Epithelial cell of esophagus (primary cell): ENCODE measurements at regions not wholly inside any gene's neighbourhood (a gene's known extent, or its start where the extent isn't known, plus 50 kb on each side); places are given as distances from the start of the nearest gene placed in this dataset.

Experiments used
- DNase-seq: peaks from one replicate; pipeline ENCODE4 v3.0.0; 2010; ENCODE audit warnings: low read depth
- H3K4me3 ChIP-seq: 2 replicates; pipeline ENCODE4 v1.5.1; 2011; ENCODE audit warnings: mild to moderate bottlenecking, low read length, control low read depth
- TF ChIP-seq, protein P1 (sequence below): IDR thresholded peaks from 2 replicates; pipeline ENCODE4 v1.5.1; 2011; ENCODE audit warnings: low read depth, mild to moderate bottlenecking, low read length, control low read depth, inconsistent platforms; ENCODE audit not compliant: insufficient read depth; ENCODE audit errors: missing control alignments

DNA sequence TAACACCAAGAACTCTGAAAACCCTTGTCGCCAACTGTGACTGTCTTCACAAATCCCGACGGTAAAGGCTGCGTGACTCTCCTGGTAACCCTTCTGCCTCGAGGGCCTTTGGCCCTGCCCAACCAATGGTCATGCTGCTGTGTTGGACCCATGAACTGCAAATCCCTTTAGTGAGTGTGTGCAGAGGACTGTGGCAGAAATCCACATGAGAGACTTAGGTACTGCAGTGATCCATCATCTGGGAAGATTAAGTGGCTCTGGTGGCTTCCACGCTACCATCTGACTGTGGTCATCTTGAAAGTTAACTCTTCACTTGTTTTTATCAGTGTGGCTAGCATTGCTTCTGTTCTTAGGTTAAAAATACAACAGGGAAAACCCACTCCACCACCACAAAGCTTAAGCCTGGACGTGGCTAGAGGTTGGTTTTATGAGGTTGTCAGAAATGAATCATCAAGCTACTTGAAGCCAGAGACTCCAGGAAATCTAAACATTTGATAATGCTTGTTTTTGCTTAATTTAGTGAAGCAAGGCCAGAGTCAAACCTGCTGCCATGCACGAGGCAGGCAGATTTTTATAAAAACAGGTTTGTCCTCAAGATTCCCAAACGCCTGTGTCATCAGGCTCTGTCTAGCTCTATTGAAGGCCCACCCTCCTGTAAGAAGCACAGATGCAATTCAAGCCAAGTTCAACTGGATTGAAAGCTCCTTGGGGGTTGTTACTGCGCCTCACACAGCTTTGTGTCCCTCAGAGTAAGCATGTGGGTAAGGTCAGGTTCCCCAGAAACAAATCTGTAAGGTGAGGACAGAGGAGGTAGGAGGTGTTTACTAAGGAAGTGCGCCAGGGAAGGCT is 52.7 kb upstream of the ERCC6L2 start:
- peak; percentile 24 for DNase-seq
- TF ChIP-seq, protein P1, sequence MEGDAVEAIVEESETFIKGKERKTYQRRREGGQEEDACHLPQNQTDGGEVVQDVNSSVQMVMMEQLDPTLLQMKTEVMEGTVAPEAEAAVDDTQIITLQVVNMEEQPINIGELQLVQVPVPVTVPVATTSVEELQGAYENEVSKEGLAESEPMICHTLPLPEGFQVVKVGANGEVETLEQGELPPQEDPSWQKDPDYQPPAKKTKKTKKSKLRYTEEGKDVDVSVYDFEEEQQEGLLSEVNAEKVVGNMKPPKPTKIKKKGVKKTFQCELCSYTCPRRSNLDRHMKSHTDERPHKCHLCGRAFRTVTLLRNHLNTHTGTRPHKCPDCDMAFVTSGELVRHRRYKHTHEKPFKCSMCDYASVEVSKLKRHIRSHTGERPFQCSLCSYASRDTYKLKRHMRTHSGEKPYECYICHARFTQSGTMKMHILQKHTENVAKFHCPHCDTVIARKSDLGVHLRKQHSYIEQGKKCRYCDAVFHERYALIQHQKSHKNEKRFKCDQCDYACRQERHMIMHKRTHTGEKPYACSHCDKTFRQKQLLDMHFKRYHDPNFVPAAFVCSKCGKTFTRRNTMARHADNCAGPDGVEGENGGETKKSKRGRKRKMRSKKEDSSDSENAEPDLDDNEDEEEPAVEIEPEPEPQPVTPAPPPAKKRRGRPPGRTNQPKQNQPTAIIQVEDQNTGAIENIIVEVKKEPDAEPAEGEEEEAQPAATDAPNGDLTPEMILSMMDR = no peak
- H3K4me3 ChIP-seq = no peak overlapping the region

DNA sequence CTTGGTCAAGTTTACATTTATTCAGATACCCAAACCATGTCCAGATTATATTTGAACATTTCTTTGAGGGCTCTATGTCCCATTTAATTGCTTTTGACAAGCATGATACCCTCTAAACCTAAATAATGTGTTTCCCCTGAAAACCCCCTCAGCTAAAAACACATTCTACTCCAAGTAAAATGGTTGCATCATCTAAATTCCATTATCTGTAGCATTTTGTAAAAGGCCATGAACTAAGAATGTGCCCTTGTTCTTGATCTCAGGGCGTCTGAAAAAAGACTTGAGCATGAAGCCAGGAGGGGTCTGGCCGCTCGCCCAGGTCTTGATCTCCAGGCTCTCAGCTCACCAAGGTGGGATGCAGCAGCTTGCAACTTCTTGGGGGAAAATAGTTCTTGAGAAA is 53.5 kb upstream of the ERCC6L2 start:
- no peak overlapping the region for H3K4me3 ChIP-seq
- TF ChIP-seq, protein P1 = no peak
- DNase-seq = no peak

DNA sequence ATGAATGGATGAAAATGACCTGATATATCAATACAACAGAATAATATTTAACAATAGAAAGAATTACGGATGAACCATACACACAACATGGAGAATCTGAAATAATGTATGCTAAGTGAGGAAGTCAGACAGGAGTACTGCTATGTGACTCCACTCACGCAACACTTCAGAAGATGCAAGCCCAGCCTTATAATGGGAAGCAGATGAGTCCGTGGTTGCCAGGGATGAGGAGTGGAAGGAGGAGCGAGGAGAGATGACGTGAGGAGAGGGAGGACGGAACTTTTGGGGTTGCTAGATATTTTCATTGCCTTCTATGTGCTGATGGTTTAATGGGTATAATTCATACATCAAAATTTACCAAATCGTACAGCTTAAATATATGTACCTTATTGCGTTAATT is 55.4 kb upstream of the ERCC6L2 start:
- no peak overlapping the region for H3K4me3 ChIP-seq
- DNase-seq = no peak
- TF ChIP-seq, protein P1 = no peak

DNA sequence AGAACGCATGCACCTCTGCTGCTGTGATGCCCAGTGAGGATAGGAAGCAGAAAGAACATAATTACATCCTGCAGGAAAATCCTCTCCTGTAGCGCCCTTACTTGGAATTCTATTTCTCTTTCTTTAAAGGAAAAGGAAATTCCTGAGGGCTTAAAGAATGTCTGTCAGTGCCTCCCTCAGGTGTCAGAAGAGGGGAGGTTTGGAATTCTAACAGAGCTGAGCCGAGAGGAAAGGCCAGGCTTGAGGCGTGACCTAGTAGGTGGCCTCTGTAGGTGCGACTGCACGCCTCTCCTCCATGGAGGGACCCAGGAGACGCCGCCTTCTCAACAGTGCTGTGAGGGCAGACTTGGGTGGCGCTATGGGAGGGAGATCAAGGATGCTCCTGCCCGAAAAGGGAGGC is 55.9 kb upstream of the ERCC6L2 start:
- TF ChIP-seq, protein P1 = no peak
- DNase-seq = no peak
- H3K4me3 ChIP-seq = no peak overlapping the region

DNA sequence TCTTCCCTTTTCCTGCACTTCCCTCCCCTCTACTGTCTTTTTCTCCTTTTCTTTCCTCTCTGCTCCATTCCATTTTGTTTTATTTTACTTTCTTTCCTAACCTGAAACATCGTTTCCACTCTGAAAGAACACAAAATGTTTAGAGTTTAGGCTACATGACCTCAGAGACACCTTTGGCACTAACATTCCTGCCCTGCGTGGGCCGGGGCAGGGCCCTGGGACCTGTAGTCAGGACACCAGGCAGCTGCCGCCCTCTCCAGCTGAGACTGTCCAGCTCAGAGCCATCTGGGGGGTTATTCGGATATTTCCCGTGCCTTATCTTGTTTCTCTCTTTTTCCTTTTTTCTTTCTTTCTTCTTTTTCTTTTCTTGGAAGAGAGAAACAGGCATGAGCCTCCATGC is 58.3 kb upstream of the ERCC6L2 start:
- no peak overlapping the region for H3K4me3 ChIP-seq
- DNase-seq = no peak
- TF ChIP-seq, protein P1 = no peak

DNA sequence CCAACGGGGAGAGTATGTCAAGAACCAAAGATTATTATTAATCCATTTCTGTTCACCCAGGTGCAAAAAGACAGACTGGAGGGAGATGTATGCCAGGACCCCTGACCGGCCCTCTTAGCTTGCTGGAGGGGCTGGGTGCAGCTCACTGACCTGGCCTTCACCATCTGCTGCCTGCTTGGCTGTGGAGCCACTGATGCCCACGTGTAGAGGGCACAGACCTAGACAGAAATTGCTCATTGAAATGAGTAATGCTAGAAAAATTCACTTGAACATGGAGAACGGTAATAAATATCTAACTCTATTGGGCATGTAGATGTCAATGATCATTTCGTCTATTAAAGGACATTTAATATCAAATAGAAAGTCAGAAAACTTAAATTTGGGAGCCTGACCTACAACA is 58.8 kb upstream of the ERCC6L2 start:
- TF ChIP-seq, protein P1 = no peak

DNA sequence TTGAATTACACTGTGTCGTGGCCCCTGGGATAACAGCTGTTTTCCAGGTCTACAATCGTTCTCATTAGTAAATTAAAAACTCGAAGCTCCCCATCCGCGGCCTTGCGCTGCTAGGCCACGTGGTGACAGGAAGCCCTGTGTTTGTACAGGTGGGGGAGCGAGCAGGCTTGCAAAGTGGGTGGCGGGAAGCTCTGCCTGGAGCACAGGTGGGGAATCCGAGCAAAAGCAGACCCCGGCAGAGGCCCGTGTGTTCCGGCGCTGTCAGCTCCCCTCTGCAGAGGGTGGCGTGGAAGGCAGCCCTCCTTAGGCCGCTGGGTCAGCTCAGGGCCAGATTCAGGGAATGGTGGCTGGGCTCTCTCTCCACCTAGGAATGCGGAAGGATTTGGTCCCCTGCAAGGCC is 59.5 kb upstream of the ERCC6L2 start:
- H3K4me3 ChIP-seq = no peak overlapping the region
- TF ChIP-seq, protein P1 = no peak
- no peak for DNase-seq

More for the DNA sequence above, 58.8 kb upstream of the ERCC6L2 start:
- no peak overlapping the region for H3K4me3 ChIP-seq
- no peak for DNase-seq
